GM19438 (cell line): ENCODE measurements at regions not wholly inside any gene's neighbourhood (a gene's known extent, or its start where the extent isn't known, plus 50 kb on each side); places are given as distances from the start of the nearest gene placed in this dataset.

Source experiments
- ATAC-seq: cut with Tn5 transposase; IDR thresholded peaks from one replicate; pipeline ENCODE4 v1.9.1; 2021; ENCODE audit warnings: low read depth; ENCODE audit not compliant: unreplicated experiment

DNA sequence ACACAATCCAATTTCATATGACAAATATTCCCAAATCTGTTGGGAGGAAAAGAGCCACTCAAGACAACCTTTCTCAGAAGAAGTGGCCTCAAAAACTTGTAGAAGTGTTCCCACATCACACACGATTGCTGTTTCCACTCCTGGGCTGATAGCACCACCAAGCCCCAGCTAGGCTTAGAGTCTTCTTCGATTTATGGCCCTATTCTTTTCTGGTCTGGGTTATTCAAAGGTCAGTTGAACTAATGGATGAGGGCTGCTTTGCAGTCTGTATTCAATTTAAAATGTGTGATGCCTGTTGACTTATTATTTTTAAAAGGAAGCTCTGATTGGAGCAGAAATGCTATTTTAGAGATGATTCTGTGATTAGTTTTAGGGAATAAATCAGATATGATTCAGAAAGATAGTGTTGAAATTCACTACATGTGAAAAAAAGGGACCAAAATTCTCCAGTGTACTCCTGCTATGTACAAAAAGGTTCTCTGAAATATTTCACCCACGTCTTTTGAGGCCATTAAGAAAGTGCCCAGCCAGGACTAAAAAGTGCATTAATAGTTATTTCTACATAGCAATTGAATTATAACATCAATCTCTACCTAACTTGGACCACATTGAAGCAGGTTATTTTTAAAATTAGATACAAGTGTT, 57.3 kb upstream of the SPON1 start:
- no peak for ATAC-seq

DNA sequence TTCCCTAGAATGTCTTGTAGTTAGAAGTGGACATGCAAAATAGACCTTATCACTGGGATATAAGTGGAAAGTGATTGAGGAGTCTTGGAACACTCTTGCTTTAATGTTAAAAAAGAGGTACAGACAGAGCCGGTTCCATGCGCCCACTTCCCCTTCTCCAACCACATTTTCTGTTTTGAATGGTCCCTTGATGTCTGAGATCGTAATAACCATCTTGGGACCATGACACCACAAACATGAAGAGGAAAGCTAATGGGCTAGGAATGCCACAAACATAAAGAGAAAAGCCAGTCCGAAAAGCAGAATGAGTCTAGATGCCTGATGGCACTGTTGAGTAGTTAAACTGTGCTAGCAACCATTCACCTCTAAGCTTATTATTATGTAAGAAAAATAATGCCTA, 54.8 kb upstream of the SPON1 start:
- no peak for ATAC-seq

DNA sequence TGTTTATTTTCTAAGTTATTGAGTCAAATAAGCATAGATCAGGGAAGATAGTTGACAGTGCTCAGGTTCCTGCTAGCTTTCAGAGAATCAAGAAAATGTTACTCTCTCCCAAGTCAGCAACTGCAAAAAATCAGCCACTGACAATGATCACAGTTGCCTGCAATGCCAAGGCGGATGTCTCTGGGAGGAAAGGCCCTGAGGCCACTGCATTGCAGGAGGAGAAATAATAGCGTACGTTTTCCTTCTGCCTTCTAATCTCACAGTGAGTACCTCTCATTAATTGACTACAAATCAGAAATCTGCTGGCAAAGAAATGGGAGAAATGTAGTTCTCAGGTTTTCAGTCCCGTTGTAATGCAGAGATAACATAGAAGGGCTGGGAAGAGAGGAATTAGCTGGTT, 54.0 kb upstream of the SPON1 start:
- ATAC-seq, result no peak
